ENCODE measurements at regions not wholly inside any gene's neighbourhood (a gene's known extent, or its start where the extent isn't known, plus 50 kb on each side); places are given as distances from the start of the nearest gene placed in this dataset.
"Not testable (repeated sequence)": the region's sequence is repeated elsewhere in the genome, so short reads cannot be mapped to it uniquely, and the experiment has no call there.

DNA sequence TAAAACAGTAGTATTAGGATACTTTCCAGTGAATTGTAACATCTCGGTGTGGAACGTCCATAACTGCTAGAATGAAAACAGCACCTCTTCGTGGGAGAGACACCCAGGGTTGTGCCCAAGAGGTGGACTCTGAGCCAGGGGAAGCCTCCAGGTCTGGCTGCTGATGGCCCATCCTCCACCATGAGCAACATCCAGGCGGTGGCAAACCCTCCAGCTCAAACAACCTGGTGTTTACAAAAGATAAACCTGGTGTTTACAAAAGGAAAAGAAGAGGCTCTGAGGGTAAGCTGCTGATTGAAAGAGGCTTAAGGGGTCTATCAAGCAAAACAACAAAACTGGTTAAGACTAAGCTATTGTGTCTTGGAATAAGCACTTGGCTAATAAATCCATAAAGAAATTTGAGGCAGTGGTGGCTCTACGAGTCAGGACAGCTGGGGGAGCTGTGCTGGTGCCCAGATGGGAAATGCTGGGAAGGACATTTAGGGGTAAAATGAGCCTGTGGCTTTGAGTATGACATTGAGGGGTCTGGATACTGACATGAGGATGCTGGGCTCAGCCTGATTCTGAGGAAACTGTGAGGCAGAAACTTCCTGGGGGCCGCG lies 909.0 kb downstream of the BRD1 start:
- Histone ChIP-seq H3K79me1 (ENCODE audit: low read depth, low read length) (no peaks in the 10 kb centered on the region), H2BK15ac (ENCODE audit: low read length) (no peak overlapping the region), H3K4me2 (ENCODE audit: insufficient read depth, low read length, poor library complexity, severe bottlenecking) (no peak overlapping the region), H3K27ac (replicated peaks; ENCODE audit: low read length) (no peak overlapping the region), H2AFZ (ENCODE audit: low read length) (peak overlapping the region; percentile 69), H3K36me3 (replicated peaks in 1 of 2; ENCODE audit: control insufficient read depth in 2 of 2, insufficient read depth in 2 of 2, low read length in 2 of 2) (no peaks in the 10 kb centered on the region), H3K14ac (ENCODE audit: low read length) (no peak overlapping the region), H2AK5ac (ENCODE audit: low read depth, low read length) (no peak overlapping the region), H4K8ac (ENCODE audit: low read depth, low read length) (no peak overlapping the region), H2BK120ac (ENCODE audit: low read depth, low read length) (no peak overlapping the region), H3K23ac (ENCODE audit: low read depth, low read length, poor library complexity) (peak overlapping the region; percentile 29), H3K27me3 (ENCODE audit: control insufficient read depth in 3 of 3, insufficient read depth in 3 of 3, low read depth in 1 of 3, low read length in 3 of 3) (no peaks in the 10 kb centered on the region), H3K4me3 (ENCODE audit: low read length in 2 of 2) (no peak overlapping the region), H3K4me1 (ENCODE audit: control insufficient read depth in 2 of 2, insufficient read depth in 1 of 2, low read depth in 1 of 2, low read length in 2 of 2) (peaks cover 8 to 16% of the 10 kb centered on the region in 2 donors), H2BK12ac (ENCODE audit: low read length) (peak overlapping the region; percentile 16), H3K9ac (ENCODE audit: low read depth, low read length, poor library complexity) (no peak overlapping the region), H3K18ac (ENCODE audit: low read length) (peak overlapping the region; percentile 67), H4K91ac (ENCODE audit: low read depth, low read length, poor library complexity) (no peak overlapping the region), H3K4ac (ENCODE audit: low read length) (no peak overlapping the region), H2BK5ac (ENCODE audit: low read length) (no peak overlapping the region), H3K9me3 (replicated peaks in 1 of 2; ENCODE audit: control insufficient read depth in 2 of 2, insufficient read depth in 1 of 2, low read depth in 1 of 2, low read length in 2 of 2) (no peaks in the 10 kb centered on the region)
- DNase-seq (ENCODE audit: low spot score), result no peak
- no CpG with 5 or more reads among the region's 7 CpGs for WGBS, 2 donors (ENCODE audit: extremely low coverage in 2 of 2, insufficient read length in 2 of 2, insufficient replicate concordance in 1 of 2)

- not testable (repeated sequence) for H3K4me2 ChIP-seq (ENCODE audit: insufficient read depth, low read length, poor library complexity, severe bottlenecking); H3K9me3 ChIP-seq (replicated peaks in 1 of 2; ENCODE audit: control insufficient read depth in 2 of 2, insufficient read depth in 1 of 2, low read depth in 1 of 2, low read length in 2 of 2); H2AK5ac ChIP-seq (ENCODE audit: low read depth, low read length); H2BK15ac ChIP-seq (ENCODE audit: low read length); H2BK5ac ChIP-seq (ENCODE audit: low read length); H3K4me1 ChIP-seq (ENCODE audit: control insufficient read depth in 2 of 2, insufficient read depth in 1 of 2, low read depth in 1 of 2, low read length in 2 of 2); H3K9ac ChIP-seq (ENCODE audit: low read depth, low read length, poor library complexity); H2BK12ac ChIP-seq (ENCODE audit: low read length); H3K36me3 ChIP-seq (replicated peaks in 1 of 2; ENCODE audit: control insufficient read depth in 2 of 2, insufficient read depth in 2 of 2, low read length in 2 of 2); H4K8ac ChIP-seq (ENCODE audit: low read depth, low read length); H3K4ac ChIP-seq (ENCODE audit: low read length); DNase-seq (ENCODE audit: low spot score); H3K23ac ChIP-seq (ENCODE audit: low read depth, low read length, poor library complexity); H2AFZ ChIP-seq (ENCODE audit: low read length); H3K18ac ChIP-seq (ENCODE audit: low read length); H4K91ac ChIP-seq (ENCODE audit: low read depth, low read length, poor library complexity); H3K27ac ChIP-seq (replicated peaks; ENCODE audit: low read length); H3K27me3 ChIP-seq (ENCODE audit: control insufficient read depth in 3 of 3, insufficient read depth in 3 of 3, low read depth in 1 of 3, low read length in 3 of 3); H3K14ac ChIP-seq (ENCODE audit: low read length); H3K79me1 ChIP-seq (ENCODE audit: low read depth, low read length); H2BK120ac ChIP-seq (ENCODE audit: low read depth, low read length); H3K4me3 ChIP-seq (ENCODE audit: low read length in 2 of 2)
- WGBS, 2 donors (ENCODE audit: extremely low coverage in 2 of 2, insufficient read length in 2 of 2, insufficient replicate concordance in 1 of 2), result no CpG with 5 or more reads among the region's 7 CpGs
Measured at GRCh38 chr22:48912356-48913066, 915.2 kb downstream of the BRD1 start.

- not testable (repeated sequence) for H3K79me1 ChIP-seq (ENCODE audit: low read depth, low read length); H2BK120ac ChIP-seq (ENCODE audit: low read depth, low read length); H3K18ac ChIP-seq (ENCODE audit: low read length); H2AFZ ChIP-seq (ENCODE audit: low read length); H3K9ac ChIP-seq (ENCODE audit: low read depth, low read length, poor library complexity); H4K8ac ChIP-seq (ENCODE audit: low read depth, low read length); H3K23ac ChIP-seq (ENCODE audit: low read depth, low read length, poor library complexity); H3K4me3 ChIP-seq (ENCODE audit: low read length in 2 of 2); H3K27me3 ChIP-seq (ENCODE audit: control insufficient read depth in 3 of 3, insufficient read depth in 3 of 3, low read depth in 1 of 3, low read length in 3 of 3); H3K9me3 ChIP-seq (replicated peaks in 1 of 2; ENCODE audit: control insufficient read depth in 2 of 2, insufficient read depth in 1 of 2, low read depth in 1 of 2, low read length in 2 of 2); H2BK5ac ChIP-seq (ENCODE audit: low read length); H3K4me2 ChIP-seq (ENCODE audit: insufficient read depth, low read length, poor library complexity, severe bottlenecking); H3K27ac ChIP-seq (replicated peaks; ENCODE audit: low read length); H3K4me1 ChIP-seq (ENCODE audit: control insufficient read depth in 2 of 2, insufficient read depth in 1 of 2, low read depth in 1 of 2, low read length in 2 of 2); H2BK12ac ChIP-seq (ENCODE audit: low read length); H3K14ac ChIP-seq (ENCODE audit: low read length); H2AK5ac ChIP-seq (ENCODE audit: low read depth, low read length); DNase-seq (ENCODE audit: low spot score); H4K91ac ChIP-seq (ENCODE audit: low read depth, low read length, poor library complexity); H2BK15ac ChIP-seq (ENCODE audit: low read length); H3K36me3 ChIP-seq (replicated peaks in 1 of 2; ENCODE audit: control insufficient read depth in 2 of 2, insufficient read depth in 2 of 2, low read length in 2 of 2); H3K4ac ChIP-seq (ENCODE audit: low read length)
- WGBS, 2 donors (ENCODE audit: extremely low coverage in 2 of 2, insufficient read length in 2 of 2, insufficient replicate concordance in 1 of 2), result no CpG with 5 or more reads among the region's 5 CpGs
Measured at GRCh38 chr22:48911647-48912046, 916.0 kb downstream of the BRD1 start.

- no CpG with 5 or more reads among the region's 4 CpGs for WGBS, 2 donors (ENCODE audit: extremely low coverage in 2 of 2, insufficient read length in 2 of 2, insufficient replicate concordance in 1 of 2)
- H4K8ac ChIP-seq (ENCODE audit: low read depth, low read length); H3K9me3 ChIP-seq (replicated peaks in 1 of 2; ENCODE audit: control insufficient read depth in 2 of 2, insufficient read depth in 1 of 2, low read depth in 1 of 2, low read length in 2 of 2); H2BK12ac ChIP-seq (ENCODE audit: low read length); H3K9ac ChIP-seq (ENCODE audit: low read depth, low read length, poor library complexity); H3K4me1 ChIP-seq (ENCODE audit: control insufficient read depth in 2 of 2, insufficient read depth in 1 of 2, low read depth in 1 of 2, low read length in 2 of 2); H3K79me1 ChIP-seq (ENCODE audit: low read depth, low read length); H2BK120ac ChIP-seq (ENCODE audit: low read depth, low read length); H3K27me3 ChIP-seq (ENCODE audit: control insufficient read depth in 3 of 3, insufficient read depth in 3 of 3, low read depth in 1 of 3, low read length in 3 of 3); H4K91ac ChIP-seq (ENCODE audit: low read depth, low read length, poor library complexity); H2AK5ac ChIP-seq (ENCODE audit: low read depth, low read length); H2AFZ ChIP-seq (ENCODE audit: low read length); H3K18ac ChIP-seq (ENCODE audit: low read length); H2BK5ac ChIP-seq (ENCODE audit: low read length); H3K4ac ChIP-seq (ENCODE audit: low read length); H3K14ac ChIP-seq (ENCODE audit: low read length); DNase-seq (ENCODE audit: low spot score); H3K4me3 ChIP-seq (ENCODE audit: low read length in 2 of 2); H3K27ac ChIP-seq (replicated peaks; ENCODE audit: low read length); H2BK15ac ChIP-seq (ENCODE audit: low read length); H3K36me3 ChIP-seq (replicated peaks in 1 of 2; ENCODE audit: control insufficient read depth in 2 of 2, insufficient read depth in 2 of 2, low read length in 2 of 2); H3K4me2 ChIP-seq (ENCODE audit: insufficient read depth, low read length, poor library complexity, severe bottlenecking); H3K23ac ChIP-seq (ENCODE audit: low read depth, low read length, poor library complexity): not testable (repeated sequence)
Measured at GRCh38 chr22:48911067-48911466, 916.6 kb downstream of the BRD1 start.
